ENCODE measurements at regions not wholly inside any gene's neighbourhood (a gene's known extent, or its start where the extent isn't known, plus 50 kb on each side); places are given as distances from the start of the nearest gene placed in this dataset.
A peak's percentile ranks its signal among the peaks of the same experiment; 100 is the strongest.

- in situ Hi-C loops (cut with MboI), result no loop called here
- POLR2A ChIA-PET, result no interaction called here
These were observed 133.0 kb upstream of the ASTN2 start for GRCh38 chr9:117547904-117548303.

DNA sequence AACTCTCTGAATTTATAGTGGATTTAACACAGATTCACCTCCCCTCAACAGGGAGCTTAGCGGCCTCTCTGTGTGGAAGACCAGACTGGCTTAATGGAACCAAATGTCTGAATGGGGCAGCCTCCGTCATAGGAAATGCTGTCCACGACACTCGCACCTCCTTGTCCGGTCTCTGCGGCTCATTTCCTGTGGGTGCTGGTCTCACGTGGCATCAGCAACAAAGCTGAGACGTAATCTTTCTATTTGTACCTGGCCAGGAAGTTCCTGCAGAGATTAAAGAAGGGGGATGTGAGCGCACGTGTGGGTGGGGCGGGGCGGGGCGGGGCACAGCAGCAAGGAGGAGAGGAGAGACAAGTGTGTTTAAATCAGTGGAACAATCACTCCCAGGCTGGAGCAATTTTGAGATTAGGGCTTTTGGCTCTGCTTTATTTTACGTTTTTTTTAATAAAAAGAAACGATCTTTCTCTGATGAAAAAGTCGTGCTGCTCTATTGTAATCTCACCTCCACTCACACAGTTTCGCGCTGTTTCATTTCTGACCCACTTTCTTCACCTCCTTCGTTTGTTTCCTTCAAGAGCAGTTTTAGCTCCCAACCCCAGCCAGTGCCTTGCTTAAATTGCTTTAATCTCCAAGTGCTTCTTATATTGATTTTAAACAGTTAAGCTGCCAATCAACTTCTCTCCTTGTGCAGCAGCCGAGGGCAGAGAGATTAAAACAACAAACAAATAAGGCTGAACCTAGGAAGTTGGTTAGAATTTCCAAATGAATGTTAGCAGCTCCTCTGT is 132.2 kb upstream of the ASTN2 start:
- no TSS peak for BruUV-seq (replicated peaks)
- H3K4me1 ChIP-seq (ENCODE audit: control insufficient read depth, insufficient read depth, low read length), result no peaks in the 10 kb centered on the region
- no peak overlapping the region for H3K4me2 ChIP-seq (ENCODE audit: control insufficient read depth, insufficient read depth)
- no peaks in the 10 kb centered on the region for H3K27me3 ChIP-seq (replicated peaks in 1 of 2; ENCODE audit: control insufficient read depth in 2 of 2, insufficient read depth in 2 of 2, low read length in 1 of 2)
- no peak overlapping the region for H3K4me3 ChIP-seq
- ChIA-PET POLR2A (no interaction called here), CTCF (interaction anchor here (1.5 kb wide), 1 partner anchor 9 kb away, joined by 4 read pairs; no protein-coding TSS in a partner anchor), SMC1A (ENCODE audit: uncharacterized antibody, unreplicated experiment) (no interaction called here), RAD21 (ENCODE audit: unreplicated experiment) (no interaction called here)
- no peak overlapping the region for H3K27ac ChIP-seq (ENCODE audit: control insufficient read depth, insufficient read depth)
- H3K9me3 ChIP-seq (replicated peaks; ENCODE audit: control insufficient read depth, insufficient read depth, low read length), result no peaks in the 10 kb centered on the region
- no peak overlapping the region for H2AFZ ChIP-seq (ENCODE audit: control insufficient read depth, low read depth, low read length)
- 29% methylated on average over 16 of the region's 20 CpGs for WGBS (ENCODE audit: insufficient coverage, insufficient replicate concordance, low lambda C conversion rate, missing lambda C conversion rate)
- no peaks in the 10 kb centered on the region for H3K36me3 ChIP-seq (ENCODE audit: control insufficient read depth in 2 of 2, insufficient read depth in 2 of 2, low read length in 1 of 2)
- FAIRE-seq (no peak), DNase-seq (ENCODE audit: low read depth, low spot score) (no peak), ATAC-seq (peak; percentile 48)
- no peaks in the 10 kb centered on the region for H4K20me1 ChIP-seq (ENCODE audit: control insufficient read depth, insufficient read depth)
- in situ Hi-C loops (cut with MboI), result no loop called here
- H3K9ac ChIP-seq (ENCODE audit: control insufficient read depth, insufficient read depth, low read length), result no peak overlapping the region
- H3K79me2 ChIP-seq (ENCODE audit: control insufficient read depth, insufficient read depth, low read length), result no peaks in the 10 kb centered on the region
- intact Hi-C loops (cut with micrococcal nuclease; ENCODE audit: unreplicated experiment), result no loop called here
- TF ChIP-seq, protein P1, sequence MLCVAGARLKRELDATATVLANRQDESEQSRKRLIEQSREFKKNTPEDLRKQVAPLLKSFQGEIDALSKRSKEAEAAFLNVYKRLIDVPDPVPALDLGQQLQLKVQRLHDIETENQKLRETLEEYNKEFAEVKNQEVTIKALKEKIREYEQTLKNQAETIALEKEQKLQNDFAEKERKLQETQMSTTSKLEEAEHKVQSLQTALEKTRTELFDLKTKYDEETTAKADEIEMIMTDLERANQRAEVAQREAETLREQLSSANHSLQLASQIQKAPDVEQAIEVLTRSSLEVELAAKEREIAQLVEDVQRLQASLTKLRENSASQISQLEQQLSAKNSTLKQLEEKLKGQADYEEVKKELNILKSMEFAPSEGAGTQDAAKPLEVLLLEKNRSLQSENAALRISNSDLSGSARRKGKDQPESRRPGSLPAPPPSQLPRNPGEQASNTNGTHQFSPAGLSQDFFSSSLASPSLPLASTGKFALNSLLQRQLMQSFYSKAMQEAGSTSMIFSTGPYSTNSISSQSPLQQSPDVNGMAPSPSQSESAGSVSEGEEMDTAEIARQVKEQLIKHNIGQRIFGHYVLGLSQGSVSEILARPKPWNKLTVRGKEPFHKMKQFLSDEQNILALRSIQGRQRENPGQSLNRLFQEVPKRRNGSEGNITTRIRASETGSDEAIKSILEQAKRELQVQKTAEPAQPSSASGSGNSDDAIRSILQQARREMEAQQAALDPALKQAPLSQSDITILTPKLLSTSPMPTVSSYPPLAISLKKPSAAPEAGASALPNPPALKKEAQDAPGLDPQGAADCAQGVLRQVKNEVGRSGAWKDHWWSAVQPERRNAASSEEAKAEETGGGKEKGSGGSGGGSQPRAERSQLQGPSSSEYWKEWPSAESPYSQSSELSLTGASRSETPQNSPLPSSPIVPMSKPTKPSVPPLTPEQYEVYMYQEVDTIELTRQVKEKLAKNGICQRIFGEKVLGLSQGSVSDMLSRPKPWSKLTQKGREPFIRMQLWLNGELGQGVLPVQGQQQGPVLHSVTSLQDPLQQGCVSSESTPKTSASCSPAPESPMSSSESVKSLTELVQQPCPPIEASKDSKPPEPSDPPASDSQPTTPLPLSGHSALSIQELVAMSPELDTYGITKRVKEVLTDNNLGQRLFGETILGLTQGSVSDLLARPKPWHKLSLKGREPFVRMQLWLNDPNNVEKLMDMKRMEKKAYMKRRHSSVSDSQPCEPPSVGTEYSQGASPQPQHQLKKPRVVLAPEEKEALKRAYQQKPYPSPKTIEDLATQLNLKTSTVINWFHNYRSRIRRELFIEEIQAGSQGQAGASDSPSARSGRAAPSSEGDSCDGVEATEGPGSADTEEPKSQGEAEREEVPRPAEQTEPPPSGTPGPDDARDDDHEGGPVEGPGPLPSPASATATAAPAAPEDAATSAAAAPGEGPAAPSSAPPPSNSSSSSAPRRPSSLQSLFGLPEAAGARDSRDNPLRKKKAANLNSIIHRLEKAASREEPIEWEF (IDR thresholded peaks at IDR 0.05; ENCODE audit: insufficient replicate concordance, low read depth, low read length), result no peak
- TF ChIP-seq TCF3 (IDR thresholded peaks at IDR 0.05; ENCODE audit: borderline replicate concordance, insufficient read depth, low read depth, low read length) (no peak), EZH2 (IDR thresholded peaks at IDR 0.05; ENCODE audit: borderline replicate concordance, control insufficient read depth, low read depth, low read length) (no peak), RUNX3 (IDR thresholded peaks at IDR 0.05; ENCODE audit: low read length) (no peak), ASH2L (IDR thresholded peaks at IDR 0.05; ENCODE audit: borderline replicate concordance, low read depth) (no peak), HCFC1 (IDR thresholded peaks at IDR 0.05; ENCODE audit: low read length) (no peak), TAF1 (IDR thresholded peaks at IDR 0.05; ENCODE audit: borderline replicate concordance, low read depth, low read length) (no peak), HDGF (IDR thresholded peaks at IDR 0.05) (no peak)
- TF ChIP-seq, protein P2, sequence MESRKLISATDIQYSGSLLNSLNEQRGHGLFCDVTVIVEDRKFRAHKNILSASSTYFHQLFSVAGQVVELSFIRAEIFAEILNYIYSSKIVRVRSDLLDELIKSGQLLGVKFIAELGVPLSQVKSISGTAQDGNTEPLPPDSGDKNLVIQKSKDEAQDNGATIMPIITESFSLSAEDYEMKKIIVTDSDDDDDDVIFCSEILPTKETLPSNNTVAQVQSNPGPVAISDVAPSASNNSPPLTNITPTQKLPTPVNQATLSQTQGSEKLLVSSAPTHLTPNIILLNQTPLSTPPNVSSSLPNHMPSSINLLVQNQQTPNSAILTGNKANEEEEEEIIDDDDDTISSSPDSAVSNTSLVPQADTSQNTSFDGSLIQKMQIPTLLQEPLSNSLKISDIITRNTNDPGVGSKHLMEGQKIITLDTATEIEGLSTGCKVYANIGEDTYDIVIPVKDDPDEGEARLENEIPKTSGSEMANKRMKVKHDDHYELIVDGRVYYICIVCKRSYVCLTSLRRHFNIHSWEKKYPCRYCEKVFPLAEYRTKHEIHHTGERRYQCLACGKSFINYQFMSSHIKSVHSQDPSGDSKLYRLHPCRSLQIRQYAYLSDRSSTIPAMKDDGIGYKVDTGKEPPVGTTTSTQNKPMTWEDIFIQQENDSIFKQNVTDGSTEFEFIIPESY (IDR thresholded peaks at IDR 0.05), result no peak

More at GRCh38 chr9:117547904-117548303, 133.0 kb upstream of the ASTN2 start:
- FAIRE-seq (no peak), DNase-seq (ENCODE audit: low read depth, low spot score) (no peak), ATAC-seq (no peak)
- Histone ChIP-seq H2AFZ (ENCODE audit: control insufficient read depth, low read depth, low read length) (no peak overlapping the region), H3K79me2 (ENCODE audit: control insufficient read depth, insufficient read depth, low read length) (no peaks in the 10 kb centered on the region), H4K20me1 (ENCODE audit: control insufficient read depth, insufficient read depth) (no peaks in the 10 kb centered on the region), H3K36me3 (ENCODE audit: control insufficient read depth in 2 of 2, insufficient read depth in 2 of 2, low read length in 1 of 2) (no peaks in the 10 kb centered on the region), H3K4me3 (no peak overlapping the region), H3K9ac (ENCODE audit: control insufficient read depth, insufficient read depth, low read length) (no peak overlapping the region), H3K9me3 (replicated peaks; ENCODE audit: control insufficient read depth, insufficient read depth, low read length) (no peaks in the 10 kb centered on the region), H3K27ac (ENCODE audit: control insufficient read depth, insufficient read depth) (no peak overlapping the region), H3K4me1 (ENCODE audit: control insufficient read depth, insufficient read depth, low read length) (no peaks in the 10 kb centered on the region), H3K4me2 (ENCODE audit: control insufficient read depth, insufficient read depth) (no peak overlapping the region), H3K27me3 (replicated peaks in 1 of 2; ENCODE audit: control insufficient read depth in 2 of 2, insufficient read depth in 2 of 2, low read length in 1 of 2) (no peaks in the 10 kb centered on the region)
- no TSS peak for BruUV-seq (replicated peaks)
- RAD21 ChIA-PET (ENCODE audit: unreplicated experiment), result no interaction called here
- intact Hi-C loops (cut with micrococcal nuclease; ENCODE audit: unreplicated experiment), result no loop called here
- TF ChIP-seq RBBP5 (conservative IDR thresholded peaks at IDR 0.05) (no peak), HDAC2 (IDR thresholded peaks at IDR 0.05) (no peak), TCF3 (IDR thresholded peaks at IDR 0.05; ENCODE audit: borderline replicate concordance, insufficient read depth, low read depth, low read length) (no peak)
- CTCF ChIA-PET, result interaction anchor here (1.5 kb wide), 1 partner anchor 8 kb away, joined by 4 read pairs; no protein-coding TSS in a partner anchor
- SMC1A ChIA-PET (ENCODE audit: uncharacterized antibody, unreplicated experiment), result no interaction called here
- WGBS (ENCODE audit: insufficient coverage, insufficient replicate concordance, low lambda C conversion rate, missing lambda C conversion rate), result 35% methylated on average over 3 of the region's 3 CpGs
